Kidney capillary endothelial cell (primary cell): ENCODE measurements at regions not wholly inside any gene's neighbourhood (a gene's known extent, or its start where the extent isn't known, plus 50 kb on each side); places are given as distances from the start of the nearest gene placed in this dataset.
A peak's percentile ranks its signal among the peaks of the same experiment; 100 is the strongest.
"Not testable (repeated sequence)": the region's sequence is repeated elsewhere in the genome, so short reads cannot be mapped to it uniquely, and the experiment has no call there.

Source experiments
- DNase-seq: peaks from one replicate; pipeline ENCODE4 v3.0.0-alpha.2; 2018; ENCODE audit warnings: low spot score

GRCh38 chr9:64920147-64920546 lies 364.9 kb downstream of the FOXD4L5 start:
- DNase-seq, result not testable (repeated sequence)

DNA sequence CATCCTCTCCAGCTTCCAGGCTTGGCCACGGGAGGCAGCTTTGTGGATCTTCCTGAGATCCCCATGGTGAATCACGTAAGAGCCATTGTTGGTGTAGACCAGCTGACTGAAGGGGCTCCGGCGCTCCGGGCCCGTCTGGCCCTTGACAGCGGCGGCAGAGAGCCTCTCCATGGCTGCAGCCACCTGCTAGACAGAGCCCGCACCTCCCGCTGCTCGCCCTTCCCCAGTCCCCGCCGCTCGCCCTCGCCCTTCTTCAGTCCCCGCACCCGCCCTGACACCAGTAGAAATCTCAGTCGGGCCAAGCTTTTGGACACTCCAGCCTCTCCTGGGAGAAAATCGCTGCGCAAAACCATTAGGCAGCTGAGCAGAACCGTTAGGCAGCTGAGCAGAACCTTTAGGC lies 396.4 kb downstream of the FOXD4L5 start:
- DNase-seq, result not testable (repeated sequence)

DNA sequence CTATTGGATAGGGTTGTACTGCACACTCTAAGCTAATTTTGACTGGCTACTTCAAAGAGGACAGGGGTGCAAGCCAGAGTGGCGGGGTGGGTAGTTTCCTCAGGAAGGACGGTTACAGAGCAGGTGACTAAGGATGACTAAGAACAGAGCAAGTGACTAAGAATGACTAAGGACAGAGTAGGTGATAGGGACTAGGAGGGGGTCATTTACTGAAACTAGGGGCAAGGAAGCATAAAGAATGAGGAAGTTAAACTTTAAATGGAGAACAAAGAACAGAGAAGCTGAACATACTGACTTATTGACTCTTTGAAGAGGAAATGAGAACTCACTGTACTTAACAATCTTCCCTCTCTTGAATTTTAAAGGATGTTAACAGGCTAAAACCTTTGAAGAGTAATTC lies 414.4 kb downstream of the FOXD4L5 start:
- DNase-seq, result peak; percentile 0
